IPS DF 6.9 (cell line): ENCODE measurements at regions not wholly inside any gene's neighbourhood (a gene's known extent, or its start where the extent isn't known, plus 50 kb on each side); places are given as distances from the start of the nearest gene placed in this dataset.

Experiments
- DNase-seq: peaks from one replicate; pipeline ENCODE4 v3.0.0-alpha.2; 2013; ENCODE audit warnings: low read depth, low spot score
- H3K27ac ChIP-seq: one replicate; pipeline ENCODE4 v1.5.1; 2013; ENCODE audit warnings: low read length, control low read depth
- H3K27me3 ChIP-seq: 2 replicates; pipeline ENCODE4 v1.6.1; 2013; ENCODE audit warnings: mild to moderate bottlenecking, low read length; ENCODE audit not compliant: control insufficient read depth, insufficient read depth
- H3K36me3 ChIP-seq: 2 replicates; pipeline ENCODE4 v1.6.1; 2013; ENCODE audit warnings: low read length; ENCODE audit not compliant: control insufficient read depth, insufficient read depth
- H3K4me1 ChIP-seq: 2 replicates; pipeline ENCODE4 v1.6.1; 2013; ENCODE audit warnings: low read length; ENCODE audit not compliant: control insufficient read depth, insufficient read depth
- H3K4me3 ChIP-seq: 2 replicates; pipeline ENCODE4 v1.5.1; 2013; ENCODE audit warnings: mild to moderate bottlenecking, low read length
- H3K9me3 ChIP-seq: 2 replicates; pipeline ENCODE4 v1.6.1; 2013; ENCODE audit warnings: low read length, inconsistent platforms; ENCODE audit not compliant: control insufficient read depth, insufficient read depth
- WGBS: extraction: QIAGEN DNeasy Blood & Tissue Kit; methylation state at CpG from one replicate; pipeline ENCODE4 v1.1.7; 2013; ENCODE audit warnings: mixed read lengths, missing lambda C conversion rate; ENCODE audit not compliant: insufficient read length, insufficient coverage; 5-methylcytosine and 5-hydroxymethylcytosine counted together

DNA sequence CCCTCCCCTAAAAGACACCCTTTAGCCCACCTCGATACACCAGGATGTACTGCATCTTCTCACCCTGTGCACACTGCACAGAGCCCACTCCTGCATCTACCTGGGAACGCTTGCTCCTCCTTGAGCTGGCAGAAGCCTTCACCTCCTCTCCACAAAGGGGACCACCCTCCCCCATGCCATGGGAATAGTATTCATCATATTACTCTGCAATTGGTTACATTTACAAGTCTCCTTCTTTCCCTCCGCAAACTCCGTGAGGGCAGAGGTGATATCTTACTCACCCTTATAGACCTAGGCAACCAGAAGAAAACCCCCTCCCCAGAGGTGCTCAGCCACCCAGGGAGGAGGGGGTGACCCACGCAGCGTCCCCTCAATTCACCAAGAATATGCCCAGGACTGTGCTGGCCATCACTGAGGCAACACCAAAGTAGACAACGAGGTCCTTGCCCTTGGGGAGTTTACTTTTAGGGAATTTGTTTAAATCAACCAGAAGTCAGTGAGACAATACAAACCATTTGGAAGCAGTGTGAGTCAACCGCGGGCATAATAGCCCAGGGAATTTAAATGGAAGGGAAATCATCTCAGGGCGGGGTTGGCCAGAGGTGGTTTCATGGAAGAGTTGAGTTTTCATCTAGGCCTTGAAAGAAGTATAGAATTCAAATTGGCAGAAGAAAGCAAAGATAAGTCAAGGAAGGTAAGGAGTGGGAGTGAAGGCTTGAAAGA is 214.5 kb downstream of the BARX2 start:
- WGBS, result no CpG with 5 or more reads among the region's 10 CpGs
- H3K4me3 ChIP-seq, result no peak overlapping the region
- DNase-seq, result no peak
- no peaks in the 10 kb centered on the region for H3K36me3 ChIP-seq
- H3K27ac ChIP-seq, result no peak overlapping the region
- no peaks in the 10 kb centered on the region for H3K9me3 ChIP-seq
- H3K4me1 ChIP-seq, result peaks cover 8% of the 10 kb centered on the region; the same call in 1 of the 2 replicates
- H3K27me3 ChIP-seq, result no peaks in the 10 kb centered on the region

DNA sequence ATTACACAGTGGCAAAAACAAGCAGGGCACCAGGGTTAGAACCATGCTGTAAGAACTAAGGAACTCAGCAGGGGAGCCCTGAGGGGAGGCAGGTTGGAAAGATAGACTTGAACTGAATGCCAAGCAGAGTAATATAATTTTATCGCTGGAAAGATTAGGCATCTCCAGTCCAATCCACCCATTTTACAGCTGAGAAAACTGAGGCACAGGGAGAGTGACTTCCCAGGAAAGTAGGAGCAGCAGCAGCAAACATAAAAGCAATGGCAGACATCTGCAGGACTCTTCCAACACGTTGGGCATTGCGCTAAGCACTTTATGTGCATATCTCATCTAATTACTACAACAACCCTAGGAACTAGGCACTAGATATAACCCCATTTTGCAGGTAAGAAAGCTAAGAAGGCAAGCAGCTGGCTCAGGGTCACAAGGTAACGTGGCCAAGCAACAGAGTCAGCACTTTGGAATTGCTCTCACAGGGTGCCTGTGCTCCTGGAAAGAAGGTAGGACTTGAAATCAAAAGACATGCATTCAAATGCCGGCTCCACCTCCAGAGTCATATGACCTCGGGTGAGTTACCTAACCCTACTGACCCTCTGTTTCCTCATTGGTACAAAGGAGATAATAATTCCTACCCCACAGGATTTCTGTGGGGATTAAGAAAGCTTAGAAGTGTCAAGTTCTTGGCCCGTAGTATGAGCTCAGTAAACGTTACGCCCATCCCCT is 215.3 kb downstream of the BARX2 start:
- DNase-seq, result no peak
- H3K36me3 ChIP-seq, result no peaks in the 10 kb centered on the region
- H3K27me3 ChIP-seq, result no peaks in the 10 kb centered on the region
- H3K9me3 ChIP-seq, result no peaks in the 10 kb centered on the region
- H3K4me1 ChIP-seq, result peaks cover 8% of the 10 kb centered on the region; the same call in 1 of the 2 replicates
- H3K4me3 ChIP-seq, result no peak overlapping the region
- H3K27ac ChIP-seq, result no peak overlapping the region
- WGBS, result no CpG with 5 or more reads among the region's 9 CpGs

DNA sequence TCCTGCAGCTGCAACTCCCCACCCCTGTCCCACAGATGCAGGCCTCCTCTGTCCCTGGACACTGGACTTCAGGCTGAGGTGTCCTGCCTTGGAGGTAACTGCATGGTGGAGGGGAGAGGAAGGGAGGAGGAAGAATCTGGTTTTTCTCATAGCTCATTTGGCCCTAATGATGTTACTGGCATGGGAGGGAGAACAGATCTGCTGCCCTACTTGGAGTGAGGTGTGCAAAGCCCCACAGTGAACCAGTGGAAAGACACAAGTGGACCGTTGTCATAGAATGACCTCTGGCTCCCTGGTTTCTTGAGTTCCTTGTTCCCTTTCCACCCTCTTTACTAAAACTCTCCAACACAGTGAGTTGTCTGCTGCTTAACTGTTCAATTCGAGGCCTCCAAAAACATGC is 215.9 kb downstream of the BARX2 start:
- Histone ChIP-seq H3K4me1 (peaks cover 8% of the 10 kb centered on the region; the same call in 1 of the 2 replicates), H3K27ac (no peak overlapping the region), H3K9me3 (no peaks in the 10 kb centered on the region), H3K36me3 (no peaks in the 10 kb centered on the region), H3K27me3 (no peaks in the 10 kb centered on the region), H3K4me3 (no peak overlapping the region)
- WGBS, result no CpG with 5 or more reads among the region's 2 CpGs
- DNase-seq, result no peak

DNA sequence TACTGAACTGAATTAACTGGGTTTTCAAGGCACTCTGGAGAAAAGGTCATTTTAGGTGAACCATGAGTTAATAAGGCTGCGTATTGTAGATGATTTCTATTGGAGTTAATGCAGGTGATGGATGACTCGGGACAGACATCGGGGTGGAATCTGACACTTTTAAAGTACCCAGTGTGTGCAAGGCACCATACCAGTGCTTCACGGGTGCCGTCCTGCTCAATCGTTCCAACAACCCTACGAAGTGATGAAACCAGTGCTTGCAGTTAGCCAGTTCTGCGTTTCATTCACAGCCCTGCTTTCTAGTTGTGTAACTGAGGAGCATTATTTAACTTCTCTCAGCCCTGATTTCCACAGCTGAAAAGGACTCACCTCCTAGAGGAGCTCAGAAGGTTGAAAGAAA is 216.5 kb downstream of the BARX2 start:
- Histone ChIP-seq H3K4me3 (no peak overlapping the region), H3K4me1 (peaks cover 8% of the 10 kb centered on the region; the same call in 1 of the 2 replicates), H3K27ac (no peak overlapping the region), H3K9me3 (no peaks in the 10 kb centered on the region), H3K36me3 (no peaks in the 10 kb centered on the region), H3K27me3 (no peaks in the 10 kb centered on the region)
- WGBS, result no CpG with 5 or more reads among the region's 8 CpGs
- DNase-seq, result no peak

DNA sequence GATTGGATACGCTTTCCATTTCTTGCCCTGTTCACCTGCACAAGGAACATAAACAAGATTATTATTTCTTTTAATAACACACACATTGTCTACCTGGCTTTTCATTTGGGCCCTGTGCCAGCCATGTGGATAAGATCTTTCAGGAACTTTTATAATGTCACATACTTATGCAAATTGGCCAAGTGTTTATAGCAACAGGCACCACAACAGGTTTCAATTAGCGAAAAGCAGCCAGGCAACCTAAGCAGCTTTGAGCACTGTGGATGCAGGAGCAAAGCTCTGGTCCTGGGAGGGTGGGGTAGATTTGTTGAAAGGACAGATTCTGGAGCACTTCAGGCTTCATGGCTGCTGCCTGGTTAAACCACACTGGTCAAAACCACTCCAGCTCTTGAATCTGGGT is 217.4 kb downstream of the BARX2 start:
- H3K36me3 ChIP-seq, result no peaks in the 10 kb centered on the region
- no CpG with 5 or more reads among the region's 2 CpGs for WGBS
- H3K9me3 ChIP-seq, result no peaks in the 10 kb centered on the region
- H3K4me3 ChIP-seq, result no peak overlapping the region
- DNase-seq, result no peak
- H3K27ac ChIP-seq, result no peak overlapping the region
- peaks cover 8% of the 10 kb centered on the region; the same call in 1 of the 2 replicates for H3K4me1 ChIP-seq
- no peaks in the 10 kb centered on the region for H3K27me3 ChIP-seq

DNA sequence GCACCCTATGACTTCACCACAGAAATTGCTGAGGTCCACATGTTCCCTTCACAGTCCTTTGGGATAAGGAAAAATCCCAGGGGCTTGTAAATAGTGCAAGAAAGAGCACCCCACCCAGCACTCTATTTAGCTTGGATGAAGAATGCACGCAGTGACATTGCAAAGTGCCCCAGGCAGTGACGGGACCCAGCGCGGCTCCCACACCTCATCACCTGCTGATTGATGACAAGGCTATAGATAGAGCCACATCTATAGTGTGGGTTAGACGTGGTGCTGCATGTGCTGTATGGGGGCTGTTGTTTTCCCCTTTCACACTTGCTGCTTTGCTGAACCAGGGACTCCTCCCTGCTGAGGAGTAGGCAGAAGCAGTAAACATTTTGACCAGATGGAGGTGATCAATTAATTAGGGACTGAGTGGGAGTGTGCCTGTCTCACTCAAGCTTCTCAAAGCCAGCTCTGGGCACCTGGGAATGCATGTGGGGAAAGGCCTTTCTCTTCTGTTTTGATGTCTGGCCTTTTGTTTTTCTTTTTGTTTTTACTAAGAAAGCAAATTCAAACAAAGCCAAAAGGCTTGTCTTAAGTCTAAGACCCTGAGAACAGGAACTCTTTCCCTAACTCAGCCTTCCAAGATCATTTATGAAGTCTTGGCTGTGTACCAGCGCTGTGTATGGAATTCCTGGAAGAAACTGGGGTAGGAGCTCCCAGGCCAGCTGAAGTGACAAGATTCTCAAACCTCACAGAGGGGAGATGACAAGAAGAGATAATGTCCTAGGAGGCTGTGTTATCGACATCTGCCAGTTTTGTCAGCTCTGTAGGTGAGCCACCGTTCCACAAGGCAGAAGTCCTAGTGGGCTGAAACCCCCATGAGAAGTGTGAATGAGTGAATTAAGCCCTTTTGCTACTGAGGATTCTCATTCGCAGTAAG is 219.7 kb downstream of the BARX2 start:
- no CpG with 5 or more reads among the region's 9 CpGs for WGBS
- no peak for DNase-seq
- H3K27ac ChIP-seq, result no peak overlapping the region
- no peaks in the 10 kb centered on the region for H3K27me3 ChIP-seq
- no peaks in the 10 kb centered on the region for H3K36me3 ChIP-seq
- H3K4me3 ChIP-seq, result no peak overlapping the region
- H3K9me3 ChIP-seq, result no peaks in the 10 kb centered on the region
- peaks cover 5% of the 10 kb centered on the region; the same call in 1 of the 2 replicates for H3K4me1 ChIP-seq

DNA sequence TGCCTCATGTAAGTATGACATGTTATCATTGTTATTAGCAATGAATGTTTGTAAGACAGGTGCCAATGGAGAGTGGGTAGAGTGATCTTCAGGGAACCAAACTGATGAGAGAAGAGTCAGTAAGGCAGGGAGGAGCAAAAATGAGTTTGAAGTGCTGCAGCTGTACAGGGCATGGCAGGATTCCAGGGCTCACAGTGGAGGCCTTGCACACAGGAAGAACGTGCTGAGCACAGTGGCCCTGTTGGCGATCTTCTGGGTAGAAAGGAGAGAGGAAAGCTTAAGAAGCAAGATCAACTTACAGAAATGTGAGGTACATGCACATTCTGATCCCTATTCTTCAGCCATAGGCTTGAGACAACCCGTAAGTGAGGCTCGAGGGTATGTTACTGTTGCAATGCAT is 219.3 kb upstream of the TMEM45B start:
- H3K36me3 ChIP-seq, result no peaks in the 10 kb centered on the region
- no CpG with 5 or more reads among the region's 4 CpGs for WGBS
- 0 out of 2 replicates have a peak, but pooled peaks cover under 1% of the 10 kb centered on the region for H3K4me1 ChIP-seq
- H3K4me3 ChIP-seq, result no peak overlapping the region
- no peaks in the 10 kb centered on the region for H3K9me3 ChIP-seq
- H3K27me3 ChIP-seq, result no peaks in the 10 kb centered on the region
- no peak for DNase-seq
- no peak overlapping the region for H3K27ac ChIP-seq

DNA sequence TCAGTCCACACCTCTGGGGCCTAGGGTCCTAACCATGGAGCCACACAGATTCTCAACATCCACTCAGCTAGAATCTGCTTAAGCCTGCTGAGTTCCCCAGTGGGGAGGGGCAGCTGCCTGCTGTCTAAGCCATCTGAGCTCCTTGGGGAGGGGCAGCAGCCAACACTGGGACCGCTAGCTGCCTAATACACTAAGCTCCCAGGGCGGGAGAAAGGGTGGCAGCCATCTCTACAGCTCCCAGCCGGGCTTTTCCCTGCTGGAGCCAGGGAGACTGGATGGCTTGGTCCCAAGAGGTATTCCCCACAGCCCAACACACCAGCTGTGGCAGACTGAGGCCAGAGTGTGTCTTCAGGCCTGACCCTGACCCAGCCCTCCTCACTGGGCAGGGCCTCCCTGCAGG is 217.3 kb upstream of the TMEM45B start:
- no peaks in the 10 kb centered on the region for H3K4me1 ChIP-seq
- no peak overlapping the region for H3K4me3 ChIP-seq
- no CpG with 5 or more reads among the region's 3 CpGs for WGBS
- H3K27me3 ChIP-seq, result no peaks in the 10 kb centered on the region
- DNase-seq, result no peak
- H3K9me3 ChIP-seq, result no peaks in the 10 kb centered on the region
- H3K36me3 ChIP-seq, result no peaks in the 10 kb centered on the region
- H3K27ac ChIP-seq, result no peak overlapping the region

DNA sequence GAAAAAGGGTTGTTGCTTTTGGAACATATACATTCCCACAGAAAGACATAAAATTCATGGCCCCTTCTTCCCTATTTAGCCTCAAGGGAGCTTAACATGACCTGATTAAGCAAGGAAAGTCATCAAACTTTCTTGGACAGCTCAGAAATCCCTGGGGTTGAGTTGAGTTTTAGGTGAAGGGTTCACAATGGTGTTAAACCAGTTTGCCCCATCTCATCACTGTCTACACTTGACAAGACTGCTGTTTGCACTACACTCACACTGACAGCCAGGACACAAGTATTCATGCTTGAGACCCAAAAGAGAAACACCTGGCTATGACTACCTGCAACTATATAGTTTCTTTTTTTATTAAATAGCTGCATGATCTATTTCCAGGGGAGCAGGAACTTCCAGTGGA is 209.8 kb upstream of the TMEM45B start:
- no peak overlapping the region for H3K4me3 ChIP-seq
- no peaks in the 10 kb centered on the region for H3K9me3 ChIP-seq
- H3K4me1 ChIP-seq, result no peaks in the 10 kb centered on the region
- H3K27me3 ChIP-seq, result 0 out of 2 replicates have a peak, but pooled peaks cover 1% of the 10 kb centered on the region
- no peak for DNase-seq
- no peak overlapping the region for H3K27ac ChIP-seq
- H3K36me3 ChIP-seq, result no peaks in the 10 kb centered on the region

DNA sequence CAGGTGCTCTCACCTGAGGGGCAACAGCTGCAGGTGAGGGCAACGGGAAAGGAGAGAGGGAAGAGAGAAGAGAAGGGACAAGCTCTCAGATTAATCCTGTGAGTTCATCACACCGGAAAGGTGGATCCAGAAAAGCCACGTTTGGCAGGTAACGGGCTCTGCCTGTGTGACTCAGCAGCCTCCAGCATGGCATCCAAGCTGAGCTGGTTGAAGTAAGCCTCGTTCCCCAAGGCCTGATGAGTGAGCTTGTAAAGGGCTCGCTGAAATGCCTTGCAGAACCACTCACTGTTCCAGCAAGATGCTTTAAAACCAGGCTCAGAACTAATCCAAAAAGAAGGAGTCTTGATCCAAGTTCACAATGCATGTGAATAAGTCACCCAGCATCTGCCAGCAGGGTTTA is 206.9 kb upstream of the TMEM45B start:
- DNase-seq, result no peak
- WGBS, result no CpG with 5 or more reads among the region's 6 CpGs
- Histone ChIP-seq H3K4me1 (no peaks in the 10 kb centered on the region), H3K27me3 (0 out of 2 replicates have a peak, but pooled peaks cover 1% of the 10 kb centered on the region), H3K36me3 (no peaks in the 10 kb centered on the region), H3K27ac (no peak overlapping the region), H3K4me3 (no peak overlapping the region), H3K9me3 (no peaks in the 10 kb centered on the region)
